ENCODE measurements at regions not wholly inside any gene's neighbourhood (a gene's known extent, or its start where the extent isn't known, plus 50 kb on each side); places are given as distances from the start of the nearest gene placed in this dataset.

GRCh38 chr15:70354346-70354905 is 256.7 kb upstream of the TLE3 start:
- no peak for DNase-seq

DNA sequence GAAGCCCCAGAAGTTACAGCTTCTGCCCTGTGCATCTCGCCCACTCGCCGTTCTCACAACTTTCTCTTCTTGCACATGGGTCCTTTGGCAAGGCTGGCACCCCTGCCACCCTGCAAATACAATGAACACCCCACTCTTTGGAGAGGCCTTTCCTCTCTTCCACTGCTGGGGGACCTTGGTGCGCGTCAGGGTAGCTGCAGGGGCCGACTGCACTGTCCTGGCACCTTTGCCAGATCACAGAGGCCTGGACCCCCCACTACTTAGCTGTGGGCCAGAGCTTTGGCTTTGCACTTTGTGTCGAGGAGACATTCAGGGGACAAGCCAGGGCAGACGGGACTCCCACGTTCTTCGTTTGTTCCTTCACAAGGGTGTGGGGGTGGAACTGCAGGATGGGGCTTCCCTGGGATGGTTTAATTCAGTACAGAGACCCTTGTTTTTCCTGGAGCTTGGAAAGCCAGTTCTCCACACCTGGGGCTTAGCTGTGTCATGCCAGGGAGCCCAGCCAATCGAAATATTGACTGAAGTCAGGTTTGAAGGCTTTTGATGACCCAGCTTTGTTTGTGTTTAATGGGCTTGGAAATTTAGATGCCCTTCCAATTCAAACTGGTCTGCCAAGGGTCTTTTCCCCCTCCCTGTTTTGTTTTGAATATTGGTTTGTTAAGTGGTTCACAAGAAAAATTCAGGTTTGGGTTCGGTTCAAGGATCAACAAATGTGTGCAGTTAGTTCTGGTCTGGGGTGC is 256.1 kb upstream of the TLE3 start:
- DNase-seq: no peak

DNA sequence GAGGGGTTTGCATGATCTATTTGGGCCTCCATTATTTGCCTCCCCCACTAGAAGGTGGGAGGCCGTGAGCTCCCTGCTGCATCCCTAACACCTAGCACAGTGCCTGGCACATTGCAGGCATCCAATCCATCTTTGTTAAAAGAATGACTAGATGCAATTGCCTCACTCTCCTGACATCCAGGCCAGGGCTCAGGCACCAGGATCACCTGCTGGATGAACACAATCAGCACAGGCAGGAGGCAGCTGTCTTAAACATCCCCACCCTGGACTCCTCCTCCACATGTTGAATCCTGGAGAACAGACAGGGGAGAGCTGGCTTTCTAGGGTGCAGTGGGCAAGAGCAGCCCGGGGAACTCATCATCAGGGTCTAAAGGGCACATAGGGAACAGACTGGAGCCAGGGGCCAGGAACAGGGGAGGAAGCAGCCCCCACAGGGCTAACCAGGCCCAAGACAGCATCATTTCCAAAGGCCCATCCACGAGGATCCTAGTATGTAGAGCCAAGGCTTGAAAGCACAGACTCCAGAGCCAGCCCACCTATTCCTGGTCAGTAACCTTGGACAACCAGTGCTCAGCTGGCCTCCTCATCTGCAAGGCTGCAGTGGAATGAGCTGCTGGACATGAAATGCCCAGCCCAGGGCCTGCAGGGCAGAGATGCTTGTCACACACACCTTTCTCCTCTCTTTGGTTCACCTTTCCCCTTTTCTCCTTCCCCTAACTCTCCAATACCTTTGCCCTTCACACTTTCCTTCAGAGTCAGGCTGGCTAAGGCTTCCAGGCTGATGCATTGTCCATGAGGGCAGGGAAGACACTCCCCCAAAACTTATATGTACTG is 254.4 kb upstream of the TLE3 start:
- DNase-seq: no peak

GRCh38 chr15:70351391-70351790 is 253.7 kb upstream of the TLE3 start:
- no peak for DNase-seq

DNA sequence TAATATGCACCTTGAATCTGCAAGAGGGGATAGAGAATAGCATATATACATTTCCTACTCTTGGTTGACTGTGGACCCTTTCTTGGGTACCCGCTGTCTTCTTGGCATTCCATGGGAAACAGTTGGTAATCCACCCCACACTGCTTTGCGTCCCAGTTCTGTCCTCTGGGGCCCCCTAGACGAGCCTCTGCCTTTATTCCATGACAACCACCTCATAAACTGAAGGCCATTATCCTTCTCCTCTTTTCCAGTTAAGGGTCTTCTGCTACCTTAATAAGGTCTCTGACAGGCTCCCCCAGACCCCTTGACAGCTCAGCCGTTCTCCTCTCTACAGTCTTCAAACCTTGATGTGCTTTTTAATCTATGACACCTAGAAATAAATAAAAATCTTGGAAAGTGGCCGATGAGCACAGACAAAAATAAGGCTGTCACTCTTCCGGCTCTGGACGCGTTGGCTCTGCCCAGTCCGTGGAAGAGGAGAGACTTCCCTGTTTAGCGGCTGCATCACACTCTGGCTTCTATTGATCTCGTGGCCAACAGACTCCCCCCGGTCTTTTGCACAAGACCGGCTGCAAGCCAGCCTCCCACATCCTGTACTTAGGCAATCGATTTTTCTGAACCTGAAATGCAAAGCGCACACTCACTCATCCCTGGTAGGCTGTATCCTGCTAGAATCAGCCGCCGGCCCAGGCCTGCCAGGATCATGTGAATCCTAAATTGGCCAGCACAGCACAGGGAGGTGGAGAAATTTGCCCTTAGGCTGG is 251.0 kb upstream of the TLE3 start:
- peak in 10 of 56 donors; percentile 12 to 48 (median 16) for DNase-seq

DNA sequence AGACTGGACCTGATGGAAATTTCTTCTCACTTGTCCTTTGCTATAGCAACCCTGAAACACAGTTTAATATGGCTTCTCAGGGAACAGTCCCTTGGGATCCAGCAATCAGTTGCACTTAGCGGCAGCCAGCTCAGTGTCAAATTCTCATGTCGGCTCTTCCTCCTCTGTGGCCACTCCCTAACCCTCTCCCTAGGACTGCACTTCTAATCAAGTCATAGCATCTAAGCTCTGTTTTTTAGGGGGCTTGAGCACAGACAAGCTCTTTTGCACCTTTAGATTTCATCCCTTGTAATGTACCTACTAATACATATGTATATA is 250.5 kb upstream of the TLE3 start:
- no peak for DNase-seq

DNA sequence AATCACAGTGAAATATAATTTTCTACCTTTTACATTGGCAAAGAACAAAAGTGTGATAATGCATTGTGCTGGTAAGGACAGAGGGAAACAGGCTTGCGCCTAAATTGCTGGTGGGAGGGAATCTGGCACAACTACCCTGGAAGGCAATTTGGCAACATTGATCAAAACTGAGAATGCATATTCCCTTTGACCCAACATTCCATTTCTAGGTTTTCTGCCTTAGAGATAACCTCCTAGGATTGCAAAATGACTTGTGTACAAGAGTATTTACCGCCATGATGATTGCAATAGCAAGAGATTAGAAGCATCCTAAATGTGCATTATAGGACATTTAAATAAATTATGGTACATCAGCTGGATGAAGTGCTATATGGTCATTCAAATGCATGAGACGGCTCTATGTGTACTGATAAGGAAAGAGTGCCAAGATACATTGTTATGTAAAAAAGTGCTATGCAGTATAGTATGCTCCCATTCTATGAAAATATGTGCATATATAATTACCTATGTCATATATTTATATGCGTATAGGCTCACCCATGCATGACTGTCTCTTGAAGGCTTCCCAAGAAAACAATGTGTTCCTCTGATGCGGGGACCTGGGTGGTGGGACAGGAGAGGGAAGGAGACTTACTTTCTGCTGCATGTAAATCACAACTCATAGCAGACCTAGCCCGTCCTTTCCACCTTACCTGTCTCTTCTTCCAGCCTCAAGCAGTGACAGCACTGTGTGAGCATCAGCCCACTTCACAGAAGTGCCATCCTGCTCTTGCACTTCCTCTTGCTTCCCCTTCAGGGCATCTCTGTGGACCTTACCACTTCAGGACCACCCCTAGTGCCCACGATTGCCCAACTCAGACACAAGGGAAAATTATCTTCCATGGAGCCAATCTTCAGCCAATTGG is 249.9 kb upstream of the TLE3 start:
- DNase-seq: no peak

DNA sequence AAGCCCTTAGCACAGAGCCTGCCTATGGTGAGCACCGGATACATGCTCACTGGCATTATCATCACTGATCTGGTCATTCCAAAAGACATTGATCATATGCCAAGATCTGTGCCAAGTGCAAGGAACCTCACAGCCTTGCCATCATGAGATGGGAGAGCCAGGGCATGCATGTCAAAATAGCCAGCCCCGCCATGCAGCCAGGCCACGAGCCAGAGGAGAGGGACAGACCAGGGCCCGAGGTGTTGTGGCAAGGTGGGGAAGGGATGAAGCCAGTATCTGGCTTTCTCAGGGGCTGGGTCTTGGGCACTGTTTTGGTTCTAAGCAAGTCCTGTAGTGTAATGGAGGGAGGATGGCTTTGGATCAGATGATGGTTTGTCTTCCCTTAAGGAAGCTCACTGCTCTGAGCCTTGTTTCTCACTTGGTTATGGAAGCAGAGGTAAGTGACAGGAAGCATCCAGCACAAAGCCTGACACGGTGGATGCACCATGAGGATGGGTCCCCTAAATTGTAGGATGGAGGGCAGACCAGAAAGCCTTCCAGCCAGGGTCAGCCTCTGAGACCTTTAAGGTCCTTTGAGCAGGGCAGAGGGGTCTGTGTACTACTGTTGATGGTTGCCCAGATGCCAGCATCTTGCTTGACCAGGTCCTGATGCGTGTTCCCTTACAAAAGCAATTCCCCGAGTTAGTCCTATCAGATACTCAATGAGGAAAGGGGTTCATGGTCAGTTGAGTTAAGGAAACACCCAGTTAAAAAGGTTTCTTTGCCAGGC is 247.7 kb upstream of the TLE3 start:
- no peak for DNase-seq

GRCh38 chr15:70344666-70345065 is 246.9 kb upstream of the TLE3 start:
- DNase-seq: no peak

GRCh38 chr15:70343961-70344621 is 246.4 kb upstream of the TLE3 start:
- DNase-seq: no peak

DNA sequence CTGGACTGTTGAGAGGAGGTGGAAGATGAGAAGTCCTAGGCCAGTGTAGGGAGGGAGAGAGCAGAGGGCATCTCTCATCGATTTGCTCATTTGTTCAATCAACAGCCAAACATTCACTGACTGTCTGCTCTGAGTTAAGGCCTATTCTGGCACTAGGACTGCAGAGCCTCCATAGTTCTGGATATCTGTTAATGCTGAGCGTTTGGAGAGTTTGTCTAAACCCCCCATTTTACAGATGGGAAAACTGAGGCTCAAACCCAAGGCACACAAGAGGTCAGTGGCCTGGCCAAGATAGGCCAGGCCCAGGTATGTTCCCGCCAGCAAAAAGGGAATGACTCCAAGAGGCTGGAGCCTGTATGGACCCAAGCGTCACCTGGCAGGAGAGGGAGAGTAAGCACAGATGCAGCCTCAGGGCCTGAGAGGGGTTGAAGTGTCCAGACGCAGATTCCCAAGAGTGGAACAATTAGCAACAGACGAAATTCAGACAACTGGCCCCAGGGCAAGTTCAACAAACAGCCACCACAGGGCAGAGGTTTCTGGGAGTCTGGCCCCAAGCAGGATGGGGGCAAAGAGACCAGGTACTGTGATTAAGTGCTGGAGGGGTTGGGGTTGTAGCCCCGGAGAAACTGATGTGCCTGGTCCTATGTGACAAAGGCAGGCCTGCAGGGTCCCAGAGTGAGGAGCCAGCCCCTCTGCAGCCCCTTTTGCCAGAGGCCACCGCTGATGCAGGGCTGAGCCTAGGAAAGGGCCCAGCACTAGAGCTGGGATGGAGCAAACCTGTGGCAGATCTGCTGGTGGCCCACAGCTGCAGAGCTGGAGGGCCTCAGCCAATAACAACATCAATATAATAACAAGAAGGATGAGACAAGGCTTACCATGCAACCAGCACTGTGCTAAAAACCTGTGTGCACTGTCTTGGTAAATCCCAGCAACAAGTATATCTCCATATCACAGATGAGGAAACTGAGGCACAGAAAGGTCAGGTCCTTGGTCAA is 245.1 kb upstream of the TLE3 start:
- DNase-seq: no peak

GRCh38 chr15:70342141-70342540 is 244.4 kb upstream of the TLE3 start:
- DNase-seq: no peak

- DNase-seq: no peak
Observed at GRCh38 chr15:70341566-70341965, 243.8 kb upstream of the TLE3 start.

DNA sequence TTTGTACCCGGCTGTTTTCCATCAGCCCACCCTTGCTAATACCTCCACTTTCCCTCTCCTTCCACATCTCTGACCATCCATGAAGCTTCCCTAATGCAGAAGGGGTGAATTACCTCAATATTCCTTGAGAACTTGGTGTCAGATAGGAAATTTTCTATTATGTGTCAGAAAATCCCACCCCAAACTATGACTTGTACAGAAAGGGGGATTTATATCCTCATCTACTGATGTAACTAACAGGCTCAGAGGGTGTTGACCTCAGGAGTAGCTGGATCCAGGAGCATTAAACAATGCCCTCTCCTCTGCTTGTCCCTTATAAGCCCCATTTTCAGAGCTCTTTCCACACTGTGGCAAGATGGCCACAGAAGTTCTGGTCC is 242.8 kb upstream of the TLE3 start:
- no peak for DNase-seq

- no peak for DNase-seq
Observed at GRCh38 chr15:70339571-70340493, 242.1 kb upstream of the TLE3 start.

DNA sequence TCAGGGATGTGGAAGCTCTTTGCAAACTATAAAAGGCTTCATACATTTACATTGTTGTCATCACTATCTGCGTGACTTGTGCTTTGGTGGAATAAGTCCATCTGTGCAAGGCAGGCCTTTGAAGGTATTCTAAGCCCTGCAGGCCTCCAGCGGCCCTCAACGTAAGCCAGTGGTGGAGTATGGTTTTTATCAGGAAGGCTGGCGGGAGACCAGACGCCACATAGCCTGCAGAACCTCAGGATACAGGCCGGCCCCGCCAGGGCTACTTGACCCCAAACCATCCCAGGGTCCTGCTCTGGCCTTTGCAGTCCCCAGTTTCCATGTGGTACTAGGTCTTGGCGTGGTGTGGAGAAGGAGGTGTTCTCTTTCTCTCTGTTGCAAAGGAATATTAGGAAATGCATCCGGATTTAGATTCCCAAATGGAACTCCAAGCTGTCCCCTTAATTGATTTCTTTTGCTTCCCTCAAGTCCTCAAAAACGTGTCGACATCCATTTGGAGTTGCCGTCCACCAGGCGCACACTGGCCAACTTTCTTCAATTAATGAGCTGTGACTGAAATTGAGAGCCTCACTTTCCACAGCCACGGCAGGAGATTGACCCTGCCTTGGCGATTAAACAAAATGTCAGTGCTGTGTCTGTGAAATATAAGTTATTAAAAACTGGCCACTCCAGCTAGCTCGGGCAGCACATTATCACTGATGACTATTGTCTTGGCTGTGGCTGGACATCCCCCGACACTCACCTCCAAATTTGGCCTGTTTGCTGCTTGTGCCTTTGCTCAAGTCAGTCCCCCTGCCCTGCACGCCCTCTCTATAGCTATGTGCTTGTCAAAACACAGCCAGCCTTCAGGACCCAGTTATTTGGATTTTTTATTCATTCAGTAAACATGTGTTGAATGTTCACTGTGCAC is 239.8 kb upstream of the TLE3 start:
- no peak for DNase-seq

All from amygdala (tissue), 56 donors.